GM21423 (cell line): ENCODE measurements at regions not wholly inside any gene's neighbourhood (a gene's known extent, or its start where the extent isn't known, plus 50 kb on each side); places are given as distances from the start of the nearest gene placed in this dataset.
"Not testable (repeated sequence)": the region's sequence is repeated elsewhere in the genome, so short reads cannot be mapped to it uniquely, and the experiment has no call there.

Experiments used
- ATAC-seq: cut with Tn5 transposase; IDR thresholded peaks from one replicate; pipeline ENCODE4 v1.9.1; 2021; ENCODE audit warnings: mild to moderate bottlenecking, moderate library complexity; ENCODE audit not compliant: unreplicated experiment

- ATAC-seq, result no peak
Observed at GRCh38 chr3:27779176-27779575, 57.1 kb upstream of the EOMES start.

GRCh38 chr3:27789420-27789819, 67.3 kb upstream of the EOMES start:
- ATAC-seq, result peak; percentile 55

GRCh38 chr3:27791956-27792355, 69.8 kb upstream of the EOMES start:
- ATAC-seq, result no peak

GRCh38 chr3:27792869-27793268, 70.7 kb upstream of the EOMES start:
- ATAC-seq, result no peak

- no peak for ATAC-seq
Observed at GRCh38 chr3:27794211-27794610, 72.1 kb upstream of the EOMES start.

GRCh38 chr3:27796365-27796875, 74.3 kb upstream of the EOMES start:
- ATAC-seq, result no peak

GRCh38 chr3:27797773-27798172, 75.7 kb upstream of the EOMES start:
- no peak for ATAC-seq

GRCh38 chr3:27800261-27800660, 78.1 kb upstream of the EOMES start:
- ATAC-seq, result no peak

GRCh38 chr3:27802425-27802824, 80.3 kb upstream of the EOMES start:
- no peak for ATAC-seq

GRCh38 chr3:27802849-27803248, 80.7 kb upstream of the EOMES start:
- ATAC-seq, result no peak

- ATAC-seq, result no peak
Observed at GRCh38 chr3:27805282-27805681, 83.2 kb upstream of the EOMES start.

GRCh38 chr3:27813255-27813654, 91.1 kb upstream of the EOMES start:
- ATAC-seq, result no peak

- not testable (repeated sequence) for ATAC-seq
Observed at GRCh38 chr3:27821609-27822008, 99.5 kb upstream of the EOMES start.

GRCh38 chr3:27824312-27825200, 102.4 kb upstream of the EOMES start:
- no peak for ATAC-seq

- no peak for ATAC-seq
Observed at GRCh38 chr3:27826448-27826847, 104.3 kb upstream of the EOMES start.

GRCh38 chr3:27827041-27827440, 104.9 kb upstream of the EOMES start:
- no peak for ATAC-seq

GRCh38 chr3:27840807-27841594, 118.9 kb upstream of the EOMES start:
- ATAC-seq, result no peak

GRCh38 chr3:27844052-27844675, 122.0 kb upstream of the EOMES start:
- ATAC-seq, result no peak

GRCh38 chr3:27847697-27848096, 125.6 kb upstream of the EOMES start:
- no peak for ATAC-seq

GRCh38 chr3:27848826-27849225, 126.7 kb upstream of the EOMES start:
- no peak for ATAC-seq

GRCh38 chr3:27859821-27860220, 137.7 kb upstream of the EOMES start:
- no peak for ATAC-seq
